ENCODE measurements at regions not wholly inside any gene's neighbourhood (a gene's known extent, or its start where the extent isn't known, plus 50 kb on each side); places are given as distances from the start of the nearest gene placed in this dataset.
"Not testable (repeated sequence)": the region's sequence is repeated elsewhere in the genome, so short reads cannot be mapped to it uniquely, and the experiment has no call there.

- not testable (repeated sequence) for H3K4me1 ChIP-seq (ENCODE audit: insufficient read depth, low read length); H3K9me3 ChIP-seq (ENCODE audit: insufficient read depth, low read depth, low read length); H3K4me3 ChIP-seq (ENCODE audit: low read length); H3K27ac ChIP-seq (ENCODE audit: low read length); H3K27me3 ChIP-seq (ENCODE audit: insufficient read depth, low read length); H3K9ac ChIP-seq (ENCODE audit: low read depth, low read length); H3K36me3 ChIP-seq (ENCODE audit: insufficient read depth, low read depth, low read length)
Observed at GRCh38 chr9:32130709-32131108, 253.7 kb upstream of the ACO1 start.

- H3K27me3 ChIP-seq (ENCODE audit: insufficient read depth, low read length) = no peaks in the 10 kb centered on the region
Observed at GRCh38 chr9:32136700-32137339, 247.6 kb upstream of the ACO1 start.

GRCh38 chr9:32142074-32142473, 242.4 kb upstream of the ACO1 start:
- H3K27ac ChIP-seq (ENCODE audit: low read length) = no peak overlapping the region
- no peaks in the 10 kb centered on the region for H3K27me3 ChIP-seq (ENCODE audit: insufficient read depth, low read length)
- H3K36me3 ChIP-seq (ENCODE audit: insufficient read depth, low read depth, low read length) = no peaks in the 10 kb centered on the region
- no peak overlapping the region for H3K4me3 ChIP-seq (ENCODE audit: low read length)
- no peaks in the 10 kb centered on the region; the same call in 1 of the 2 replicates for H3K9me3 ChIP-seq (ENCODE audit: insufficient read depth, low read depth, low read length)
- H3K9ac ChIP-seq (ENCODE audit: low read depth, low read length) = no peak overlapping the region
- H3K4me1 ChIP-seq (ENCODE audit: insufficient read depth, low read length) = no peaks in the 10 kb centered on the region

More at GRCh38 chr9:32136700-32137339, 247.6 kb upstream of the ACO1 start:
- H3K36me3 ChIP-seq (ENCODE audit: insufficient read depth, low read depth, low read length) = no peaks in the 10 kb centered on the region
- no peak overlapping the region for H3K4me3 ChIP-seq (ENCODE audit: low read length)
- no peaks in the 10 kb centered on the region for H3K4me1 ChIP-seq (ENCODE audit: insufficient read depth, low read length)
- no peaks in the 10 kb centered on the region for H3K9me3 ChIP-seq (ENCODE audit: insufficient read depth, low read depth, low read length)
- no peak overlapping the region for H3K9ac ChIP-seq (ENCODE audit: low read depth, low read length)
- H3K27ac ChIP-seq (ENCODE audit: low read length) = no peak overlapping the region

GRCh38 chr9:32148553-32148952, 235.9 kb upstream of the ACO1 start:
- H3K27me3 ChIP-seq (ENCODE audit: insufficient read depth, low read length); H3K36me3 ChIP-seq (ENCODE audit: insufficient read depth, low read depth, low read length); H3K27ac ChIP-seq (ENCODE audit: low read length); H3K9me3 ChIP-seq (ENCODE audit: insufficient read depth, low read depth, low read length); H3K4me1 ChIP-seq (ENCODE audit: insufficient read depth, low read length); H3K9ac ChIP-seq (ENCODE audit: low read depth, low read length); H3K4me3 ChIP-seq (ENCODE audit: low read length): not testable (repeated sequence)

- Histone ChIP-seq H3K9ac (ENCODE audit: low read depth, low read length) (no peak overlapping the region), H3K9me3 (ENCODE audit: insufficient read depth, low read depth, low read length) (no peaks in the 10 kb centered on the region), H3K4me1 (ENCODE audit: insufficient read depth, low read length) (peaks cover 3% of the 10 kb centered on the region; the same call in 1 of the 2 replicates), H3K27me3 (ENCODE audit: insufficient read depth, low read length) (no peaks in the 10 kb centered on the region), H3K27ac (ENCODE audit: low read length) (no peak overlapping the region), H3K4me3 (ENCODE audit: low read length) (no peak overlapping the region), H3K36me3 (ENCODE audit: insufficient read depth, low read depth, low read length) (no peaks in the 10 kb centered on the region)
Observed at GRCh38 chr9:32161209-32161608, 223.2 kb upstream of the ACO1 start.

GRCh38 chr9:32161720-32162119, 222.7 kb upstream of the ACO1 start:
- Histone ChIP-seq H3K27ac (ENCODE audit: low read length) (no peak overlapping the region), H3K36me3 (ENCODE audit: insufficient read depth, low read depth, low read length) (no peaks in the 10 kb centered on the region), H3K4me3 (ENCODE audit: low read length) (no peak overlapping the region), H3K9me3 (ENCODE audit: insufficient read depth, low read depth, low read length) (no peaks in the 10 kb centered on the region), H3K27me3 (ENCODE audit: insufficient read depth, low read length) (no peaks in the 10 kb centered on the region), H3K9ac (ENCODE audit: low read depth, low read length) (no peak overlapping the region), H3K4me1 (ENCODE audit: insufficient read depth, low read length) (peaks cover 3% of the 10 kb centered on the region; the same call in 1 of the 2 replicates)

- not testable (repeated sequence) for H3K27ac ChIP-seq (ENCODE audit: low read length); H3K4me1 ChIP-seq (ENCODE audit: insufficient read depth, low read length); H3K9me3 ChIP-seq (ENCODE audit: insufficient read depth, low read depth, low read length); H3K4me3 ChIP-seq (ENCODE audit: low read length); H3K36me3 ChIP-seq (ENCODE audit: insufficient read depth, low read depth, low read length); H3K9ac ChIP-seq (ENCODE audit: low read depth, low read length); H3K27me3 ChIP-seq (ENCODE audit: insufficient read depth, low read length)
Observed at GRCh38 chr9:32166316-32166715, 218.1 kb upstream of the ACO1 start.

- Histone ChIP-seq H3K36me3 (ENCODE audit: insufficient read depth, low read depth, low read length) (no peaks in the 10 kb centered on the region), H3K27me3 (ENCODE audit: insufficient read depth, low read length) (no peaks in the 10 kb centered on the region), H3K27ac (ENCODE audit: low read length) (no peak overlapping the region), H3K4me3 (ENCODE audit: low read length) (no peak overlapping the region), H3K9me3 (ENCODE audit: insufficient read depth, low read depth, low read length) (no peaks in the 10 kb centered on the region), H3K4me1 (ENCODE audit: insufficient read depth, low read length) (no peaks in the 10 kb centered on the region), H3K9ac (ENCODE audit: low read depth, low read length) (no peak overlapping the region)
Observed at GRCh38 chr9:32171339-32171738, 213.1 kb upstream of the ACO1 start.

- Histone ChIP-seq H3K4me3 (ENCODE audit: low read length) (no peak overlapping the region), H3K36me3 (ENCODE audit: insufficient read depth, low read depth, low read length) (no peaks in the 10 kb centered on the region), H3K4me1 (ENCODE audit: insufficient read depth, low read length) (no peaks in the 10 kb centered on the region), H3K27ac (ENCODE audit: low read length) (no peak overlapping the region), H3K9ac (ENCODE audit: low read depth, low read length) (no peak overlapping the region), H3K27me3 (ENCODE audit: insufficient read depth, low read length) (no peaks in the 10 kb centered on the region), H3K9me3 (ENCODE audit: insufficient read depth, low read depth, low read length) (no peaks in the 10 kb centered on the region)
Observed at GRCh38 chr9:32172256-32172655, 212.2 kb upstream of the ACO1 start.

GRCh38 chr9:32177396-32177795, 207.0 kb upstream of the ACO1 start:
- Histone ChIP-seq H3K9me3 (ENCODE audit: insufficient read depth, low read depth, low read length) (no peaks in the 10 kb centered on the region), H3K4me1 (ENCODE audit: insufficient read depth, low read length) (no peaks in the 10 kb centered on the region), H3K4me3 (ENCODE audit: low read length) (no peak overlapping the region), H3K27me3 (ENCODE audit: insufficient read depth, low read length) (no peaks in the 10 kb centered on the region), H3K27ac (ENCODE audit: low read length) (no peak overlapping the region), H3K9ac (ENCODE audit: low read depth, low read length) (no peak overlapping the region), H3K36me3 (ENCODE audit: insufficient read depth, low read depth, low read length) (no peaks in the 10 kb centered on the region)

- no peaks in the 10 kb centered on the region for H3K27me3 ChIP-seq (ENCODE audit: insufficient read depth, low read length)
- H3K9ac ChIP-seq (ENCODE audit: low read depth, low read length) = no peak overlapping the region
- no peaks in the 10 kb centered on the region for H3K36me3 ChIP-seq (ENCODE audit: insufficient read depth, low read depth, low read length)
- H3K4me1 ChIP-seq (ENCODE audit: insufficient read depth, low read length) = no peaks in the 10 kb centered on the region
- no peak overlapping the region for H3K27ac ChIP-seq (ENCODE audit: low read length)
- no peak overlapping the region for H3K4me3 ChIP-seq (ENCODE audit: low read length)
- no peaks in the 10 kb centered on the region for H3K9me3 ChIP-seq (ENCODE audit: insufficient read depth, low read depth, low read length)
Observed at GRCh38 chr9:32180597-32180996, 203.8 kb upstream of the ACO1 start.

GRCh38 chr9:32200241-32200640, 184.2 kb upstream of the ACO1 start:
- no peak overlapping the region for H3K4me3 ChIP-seq (ENCODE audit: low read length)
- no peaks in the 10 kb centered on the region for H3K27me3 ChIP-seq (ENCODE audit: insufficient read depth, low read length)
- no peak overlapping the region for H3K27ac ChIP-seq (ENCODE audit: low read length)
- no peaks in the 10 kb centered on the region; the same call in 1 of the 2 replicates for H3K4me1 ChIP-seq (ENCODE audit: insufficient read depth, low read length)
- H3K36me3 ChIP-seq (ENCODE audit: insufficient read depth, low read depth, low read length) = no peaks in the 10 kb centered on the region
- no peak overlapping the region for H3K9ac ChIP-seq (ENCODE audit: low read depth, low read length)
- no peaks in the 10 kb centered on the region for H3K9me3 ChIP-seq (ENCODE audit: insufficient read depth, low read depth, low read length)

Measured in iPS-20b (cell line).